Osteocyte (in vitro differentiated cells): ENCODE measurements at regions not wholly inside any gene's neighbourhood (a gene's known extent, or its start where the extent isn't known, plus 50 kb on each side); places are given as distances from the start of the nearest gene placed in this dataset.

Experiments used
- DNase-seq: peaks from one replicate; pipeline ENCODE4 v3.0.0; 2021; ENCODE audit warnings: mixed read lengths; ENCODE audit not compliant: unreplicated experiment; ENCODE audit errors: extremely low spot score
- H3K27ac Mint-ChIP-seq: one replicate; pipeline ENCODE4 v1.8.0; 2021; ENCODE audit warnings: mild to moderate bottlenecking, mixed read lengths; ENCODE audit not compliant: unreplicated experiment
- H3K27me3 Mint-ChIP-seq: one replicate; pipeline ENCODE4 v1.8.0; 2021; ENCODE audit warnings: mixed read lengths; ENCODE audit not compliant: unreplicated experiment
- H3K36me3 Mint-ChIP-seq: one replicate; pipeline ENCODE4 v1.8.0; 2021; ENCODE audit warnings: mixed read lengths; ENCODE audit not compliant: unreplicated experiment
- H3K4me1 Mint-ChIP-seq: one replicate; pipeline ENCODE4 v1.8.0; 2021; ENCODE audit warnings: mixed read lengths; ENCODE audit not compliant: unreplicated experiment
- H3K4me3 Mint-ChIP-seq: one replicate; pipeline ENCODE4 v1.8.0; 2021; ENCODE audit warnings: mild to moderate bottlenecking, moderate library complexity, mixed read lengths; ENCODE audit not compliant: unreplicated experiment
- H3K9me3 Mint-ChIP-seq: one replicate; pipeline ENCODE4 v1.8.0; 2021; ENCODE audit warnings: mixed read lengths; ENCODE audit not compliant: unreplicated experiment
- CTCF ChIP-seq: fragments of 200-600 bp; sonication (generic); IDR thresholded peaks from 2 replicates; pipeline ENCODE4 v1.5.0; 2021; ENCODE audit warnings: antibody characterized with exemption, mild to moderate bottlenecking, moderate library complexity

GRCh38 chr3:152636651-152637050 is 198.3 kb upstream of the P2RY1 start:
- no peak for DNase-seq
- no peak for TF ChIP-seq CTCF
- no peak overlapping the region for H3K27ac Mint-ChIP-seq
- H3K4me3 Mint-ChIP-seq: no peak overlapping the region
- no peaks in the 10 kb centered on the region for H3K9me3 Mint-ChIP-seq
- peaks cover 7% of the 10 kb centered on the region for H3K27me3 Mint-ChIP-seq
- peaks cover 2% of the 10 kb centered on the region for H3K4me1 Mint-ChIP-seq
- H3K36me3 Mint-ChIP-seq: no peaks in the 10 kb centered on the region

- Mint-ChIP-seq H3K4me1 (peaks cover 2% of the 10 kb centered on the region), H3K9me3 (no peaks in the 10 kb centered on the region), H3K27me3 (peaks cover 5% of the 10 kb centered on the region), H3K27ac (peak overlapping the region; percentile 39), H3K36me3 (no peaks in the 10 kb centered on the region), H3K4me3 (no peak overlapping the region)
- no peak for DNase-seq
- no peak for TF ChIP-seq CTCF
Measured at GRCh38 chr3:152638214-152638613, 196.7 kb upstream of the P2RY1 start.

- TF ChIP-seq CTCF: no peak
- Mint-ChIP-seq H3K27me3 (peaks cover under 1% of the 10 kb centered on the region), H3K9me3 (peaks cover 4% of the 10 kb centered on the region)
Measured at GRCh38 chr3:152638707-152639450, 196.1 kb upstream of the P2RY1 start.

GRCh38 chr3:152641198-152641597 is 193.7 kb upstream of the P2RY1 start:
- peaks cover 2% of the 10 kb centered on the region for H3K4me1 Mint-ChIP-seq
- H3K4me3 Mint-ChIP-seq: no peak overlapping the region
- peaks cover 8% of the 10 kb centered on the region for H3K9me3 Mint-ChIP-seq
- DNase-seq: no peak
- H3K27me3 Mint-ChIP-seq: no peaks in the 10 kb centered on the region
- TF ChIP-seq CTCF: no peak
- no peak overlapping the region for H3K27ac Mint-ChIP-seq
- H3K36me3 Mint-ChIP-seq: no peaks in the 10 kb centered on the region

More at GRCh38 chr3:152638707-152639450, 196.1 kb upstream of the P2RY1 start:
- H3K4me3 Mint-ChIP-seq: no peak overlapping the region
- no peak for DNase-seq
- peaks cover 2% of the 10 kb centered on the region for H3K4me1 Mint-ChIP-seq
- peak overlapping the region; percentile 0 for H3K27ac Mint-ChIP-seq
- H3K36me3 Mint-ChIP-seq: no peaks in the 10 kb centered on the region

- H3K27me3 Mint-ChIP-seq: no peaks in the 10 kb centered on the region
Measured at GRCh38 chr3:152642658-152643057, 192.3 kb upstream of the P2RY1 start.

More at GRCh38 chr3:152642658-152643057, 192.3 kb upstream of the P2RY1 start:
- TF ChIP-seq CTCF: no peak
- no peak for DNase-seq
- H3K9me3 Mint-ChIP-seq: peaks cover 8% of the 10 kb centered on the region
- no peak overlapping the region for H3K4me3 Mint-ChIP-seq
- no peak overlapping the region for H3K27ac Mint-ChIP-seq
- H3K36me3 Mint-ChIP-seq: no peaks in the 10 kb centered on the region
- H3K4me1 Mint-ChIP-seq: peaks cover 2% of the 10 kb centered on the region
